ENCODE measurements at regions not wholly inside any gene's neighbourhood (a gene's known extent, or its start where the extent isn't known, plus 50 kb on each side); places are given as distances from the start of the nearest gene placed in this dataset.
"Not testable (repeated sequence)": the region's sequence is repeated elsewhere in the genome, so short reads cannot be mapped to it uniquely, and the experiment has no call there.

DNA sequence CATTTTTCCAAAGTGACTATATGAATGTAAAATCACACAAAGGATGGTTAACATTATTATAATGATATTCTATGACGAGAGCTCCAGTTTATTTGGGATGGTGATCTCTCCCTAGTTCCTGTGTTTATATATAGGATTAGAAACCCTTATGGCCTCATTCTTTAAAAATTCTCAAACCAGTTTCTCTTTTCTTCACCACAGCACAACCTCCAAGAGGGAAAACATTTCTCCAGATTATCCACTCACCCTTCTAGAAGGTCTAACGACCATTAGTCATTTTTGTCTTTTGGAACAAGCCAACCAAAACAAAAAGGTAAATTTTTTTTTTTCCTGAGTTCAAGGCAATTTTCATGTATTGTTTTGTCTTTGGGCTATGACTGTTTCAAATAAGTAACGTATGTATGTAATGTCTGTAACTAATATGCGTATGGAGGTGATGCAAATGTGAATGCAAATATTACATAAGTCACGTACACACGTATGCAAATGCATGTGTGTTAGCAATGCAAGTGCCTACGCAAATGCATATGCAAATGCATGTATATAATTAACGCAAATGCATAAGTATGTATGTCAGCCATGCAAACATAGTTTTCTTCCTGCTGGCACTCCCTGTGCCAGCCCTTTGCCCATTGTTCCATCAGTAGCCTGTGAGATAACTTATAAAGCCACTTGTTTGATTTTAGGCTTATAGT, 72.5 kb upstream of the MORC3 start:
- DNase-seq: no peak

DNA sequence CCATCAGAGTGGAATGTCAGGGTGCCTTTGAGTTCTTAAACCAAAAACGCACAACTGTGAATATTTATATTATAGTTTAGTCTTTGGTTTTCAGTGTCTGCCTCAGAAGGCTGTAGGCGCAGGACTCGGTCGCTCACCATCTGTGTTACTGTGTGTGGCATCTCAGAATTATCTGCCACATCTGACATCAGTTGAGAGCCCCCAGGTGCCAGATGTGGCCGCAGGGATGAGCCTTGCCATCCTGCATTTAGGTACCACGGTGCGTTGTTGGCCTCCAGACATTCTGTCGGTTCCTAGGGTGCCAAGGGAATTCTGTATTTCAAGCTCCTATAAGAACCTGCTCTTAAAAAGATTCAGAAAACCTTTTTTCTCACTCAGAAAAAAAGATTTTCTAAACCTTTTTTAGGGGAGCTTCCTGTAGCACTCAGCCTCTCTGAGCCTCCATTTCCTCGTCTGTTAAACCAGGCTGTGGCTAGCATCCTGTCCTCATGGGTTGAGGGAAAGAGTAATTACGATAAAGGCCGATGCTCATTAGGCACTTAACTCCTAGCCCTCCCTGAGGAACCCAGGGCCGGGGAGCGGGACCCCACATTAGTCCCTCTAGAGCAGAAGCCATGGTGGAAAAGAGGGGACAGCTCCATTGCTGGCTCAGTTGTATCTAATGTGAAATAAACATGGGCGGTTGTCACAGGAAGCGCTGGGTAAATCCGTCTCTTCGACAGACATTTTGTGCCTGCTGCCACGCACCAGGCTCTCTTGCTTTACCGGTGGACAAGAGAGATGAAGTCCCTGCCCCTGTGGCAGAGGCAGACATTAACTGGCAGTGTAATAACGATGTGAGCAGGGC, 70.2 kb upstream of the MORC3 start:
- no peak for DNase-seq

DNA sequence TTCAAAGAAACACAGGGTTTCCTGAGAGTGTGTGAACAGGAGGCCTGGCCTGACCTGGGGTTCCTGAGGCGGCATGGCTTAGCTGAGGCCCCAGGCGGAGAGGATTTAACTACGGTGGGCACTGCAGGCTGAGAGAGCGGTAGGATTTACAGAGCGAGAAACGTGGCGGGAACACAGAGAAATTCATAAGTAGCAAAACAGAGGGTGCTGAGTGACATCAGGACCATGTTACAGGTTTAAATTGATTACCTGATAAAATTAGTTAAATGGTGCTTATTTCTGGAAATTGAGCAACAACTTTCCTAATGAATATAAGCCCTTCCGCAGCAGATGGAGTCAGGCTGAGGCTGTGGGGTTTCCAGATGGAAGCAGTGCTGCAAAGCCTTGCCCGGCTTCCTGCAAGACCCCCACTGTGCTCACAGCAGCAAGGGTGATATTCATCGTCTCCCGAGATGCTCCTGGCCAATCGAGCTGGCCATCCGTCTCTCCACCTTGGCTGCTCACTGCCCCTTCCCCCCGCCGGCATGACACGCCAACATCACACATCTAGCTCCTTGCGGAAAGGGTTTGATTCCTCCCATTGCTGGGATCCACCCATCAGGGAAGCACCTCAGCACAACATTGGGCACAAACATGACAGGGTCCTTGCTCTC, 69.4 kb upstream of the MORC3 start:
- DNase-seq: no peak

DNA sequence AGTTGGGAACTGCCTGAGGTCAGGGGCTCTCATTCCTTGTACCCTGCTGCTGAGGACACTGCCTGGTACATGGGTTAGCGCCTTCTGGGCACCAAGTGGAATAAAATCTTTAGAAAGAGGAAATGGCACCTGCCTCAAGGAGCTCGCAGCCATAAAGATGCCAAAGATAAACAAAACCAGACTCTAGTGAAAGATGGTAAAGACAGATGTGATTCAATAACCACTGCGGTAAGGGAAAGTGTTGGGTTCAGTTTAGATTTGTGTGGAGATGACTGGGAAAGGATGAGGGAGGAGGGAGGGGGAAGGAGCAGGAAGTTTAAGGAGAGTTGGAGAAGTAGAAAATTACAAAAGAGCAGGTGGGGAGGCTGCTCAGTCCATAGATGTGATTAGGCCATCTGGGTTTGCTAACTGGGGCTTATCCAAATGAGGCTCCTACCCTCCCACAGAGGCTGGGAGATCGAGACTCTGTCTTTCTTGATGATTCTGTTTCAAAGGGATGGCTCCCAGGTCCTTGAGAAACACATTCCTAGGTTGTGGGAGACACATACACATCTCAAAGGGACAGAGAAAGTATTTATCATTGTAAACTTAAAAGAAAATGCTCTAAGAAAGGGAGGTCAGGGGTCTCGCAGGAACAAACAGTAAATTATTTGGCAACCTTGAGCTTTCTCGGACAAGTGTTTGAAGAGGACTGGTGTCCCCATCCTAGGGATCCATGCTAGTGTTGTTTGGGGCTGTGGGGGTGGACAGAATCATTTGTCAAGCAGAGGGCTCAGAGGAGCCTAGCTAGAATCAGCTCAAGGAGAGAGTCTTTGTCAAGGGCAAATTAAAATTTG, 65.7 kb upstream of the MORC3 start:
- DNase-seq: no peak

DNA sequence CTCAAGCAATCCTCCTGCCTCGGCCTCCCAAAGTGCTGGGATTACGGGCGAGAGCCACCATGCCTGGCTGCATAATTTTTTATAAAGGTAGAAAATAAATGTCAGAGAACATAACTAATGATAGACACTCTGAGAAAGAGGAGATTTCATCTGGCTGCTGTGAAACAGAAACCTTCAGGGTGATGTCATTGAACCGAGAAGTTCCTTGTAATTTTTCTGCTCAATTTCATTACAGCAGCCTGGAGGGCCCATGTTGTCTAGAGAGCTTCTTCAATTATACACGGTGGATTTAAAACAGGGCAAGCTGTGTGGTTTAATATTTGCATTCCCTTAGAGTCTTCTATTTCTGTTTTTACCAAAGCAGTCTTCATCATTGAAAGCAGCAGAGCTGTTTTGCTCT, 64.3 kb upstream of the MORC3 start:
- DNase-seq: peak in 1 of 2 donors; percentile 11

DNA sequence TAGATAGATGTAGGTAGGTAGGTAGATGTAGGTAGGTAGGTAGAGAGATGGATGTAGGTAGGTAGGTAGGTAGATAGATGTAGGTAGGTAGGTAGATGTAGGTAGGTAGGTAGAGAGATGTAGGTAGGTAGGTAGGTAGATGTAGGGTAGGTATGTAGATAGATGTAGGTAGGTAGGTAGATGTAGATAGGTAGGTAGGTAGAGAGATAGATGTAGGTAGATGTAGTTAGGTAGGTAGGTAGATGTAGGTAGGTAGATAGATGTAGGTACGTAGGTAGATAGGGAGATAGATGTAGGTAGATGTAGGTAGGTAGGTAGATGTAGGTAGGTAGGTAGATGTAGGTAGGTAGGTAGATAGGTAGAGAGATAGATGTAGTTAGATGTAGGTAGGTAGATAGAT, 62.3 kb upstream of the MORC3 start:
- no peak for DNase-seq

DNA sequence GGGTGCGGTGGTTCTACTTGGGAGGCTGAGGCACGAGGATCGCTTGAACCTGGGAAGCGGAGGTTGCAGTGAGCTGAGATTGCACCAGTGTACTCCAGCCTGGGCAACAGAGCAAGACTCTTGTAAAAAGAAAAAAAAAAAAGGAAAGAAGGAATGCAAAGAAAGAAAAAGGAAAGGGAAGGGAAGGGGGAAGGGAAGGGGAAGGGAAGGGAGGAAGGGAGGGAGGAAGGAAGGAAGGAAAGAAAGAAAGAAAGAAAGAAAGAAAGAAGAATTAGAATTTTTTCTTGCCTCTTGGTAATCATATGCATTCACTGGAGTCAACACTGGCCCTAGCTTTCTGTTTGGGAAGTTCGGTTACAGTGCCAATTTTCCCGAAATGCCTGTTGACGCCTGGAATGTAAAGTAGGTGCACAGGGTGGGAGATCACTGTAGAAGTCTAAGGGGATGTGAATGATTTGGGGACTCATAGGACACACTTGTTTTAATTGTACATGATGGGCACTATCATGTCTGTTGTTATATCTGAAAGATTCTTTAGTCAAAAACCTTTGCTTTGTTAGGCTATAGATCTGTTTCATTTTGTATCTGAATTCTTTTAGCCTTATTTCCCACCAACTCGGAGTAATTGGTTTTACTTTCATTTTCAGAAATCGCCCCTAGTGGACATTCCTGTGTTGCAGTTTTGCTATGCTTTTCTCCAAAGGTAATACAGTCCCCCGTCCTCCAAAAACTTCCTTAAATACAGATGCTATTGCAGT, 59.8 kb upstream of the MORC3 start:
- DNase-seq: peak; percentile 52 to 83

DNA sequence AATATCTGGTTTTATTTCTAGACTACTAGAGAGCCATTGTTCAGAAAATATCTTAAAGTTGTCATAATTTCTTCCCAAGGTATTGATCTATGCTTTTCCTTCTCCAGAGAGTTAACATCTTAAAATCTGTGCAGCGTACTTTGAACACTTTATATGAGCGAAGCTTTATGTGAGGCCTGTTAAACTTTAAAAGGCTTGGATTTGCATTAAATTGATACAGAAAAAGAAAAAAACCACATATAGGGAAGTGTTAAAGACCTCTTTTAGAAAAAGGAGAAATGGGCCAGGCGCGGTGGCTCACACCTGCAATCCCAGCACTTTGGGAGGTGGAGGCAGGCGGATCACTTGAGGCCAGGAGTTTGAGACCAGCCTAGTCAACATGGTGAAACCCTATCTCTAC, 59.2 kb upstream of the MORC3 start:
- no peak for DNase-seq

DNA sequence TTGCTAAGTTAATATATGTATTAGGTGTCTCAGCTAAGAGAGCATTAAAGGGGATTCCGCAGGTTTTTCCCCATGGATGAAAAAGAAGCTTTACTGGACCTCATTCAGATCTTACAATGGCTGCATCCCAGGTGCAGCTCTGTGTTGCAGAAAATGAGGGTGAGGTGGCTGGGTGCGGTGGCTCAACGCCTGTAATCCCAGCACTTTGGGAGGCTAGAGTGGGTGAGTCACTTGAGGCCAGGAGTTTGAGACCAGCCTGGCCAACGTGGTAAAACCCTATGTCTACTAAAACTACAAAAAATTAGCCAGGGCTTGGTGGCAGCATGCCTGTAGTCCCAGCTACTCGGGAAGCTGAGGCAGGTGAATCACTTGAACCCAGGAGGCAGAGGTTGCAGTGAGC, 58.5 kb upstream of the MORC3 start:
- DNase-seq: no peak

DNA sequence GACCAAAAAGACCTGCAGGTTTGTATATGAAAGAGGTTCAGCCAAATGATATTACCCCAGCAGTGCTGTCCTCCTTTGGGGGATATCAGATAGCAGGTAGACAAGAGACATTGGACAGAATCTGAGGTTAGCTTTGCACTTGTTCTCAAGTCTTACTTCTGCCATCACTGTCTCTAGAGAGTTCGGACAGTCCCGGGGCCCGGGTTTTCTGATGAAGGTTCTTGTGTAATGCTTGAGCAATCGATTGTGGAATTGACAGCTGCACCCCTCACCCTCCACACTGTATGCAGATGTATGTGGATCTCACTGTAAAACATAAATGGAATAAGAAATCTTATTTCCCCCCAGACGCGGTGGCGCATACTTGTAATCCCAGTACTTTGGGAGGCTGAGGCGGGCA, 56.2 kb upstream of the MORC3 start:
- no peak for DNase-seq

DNA sequence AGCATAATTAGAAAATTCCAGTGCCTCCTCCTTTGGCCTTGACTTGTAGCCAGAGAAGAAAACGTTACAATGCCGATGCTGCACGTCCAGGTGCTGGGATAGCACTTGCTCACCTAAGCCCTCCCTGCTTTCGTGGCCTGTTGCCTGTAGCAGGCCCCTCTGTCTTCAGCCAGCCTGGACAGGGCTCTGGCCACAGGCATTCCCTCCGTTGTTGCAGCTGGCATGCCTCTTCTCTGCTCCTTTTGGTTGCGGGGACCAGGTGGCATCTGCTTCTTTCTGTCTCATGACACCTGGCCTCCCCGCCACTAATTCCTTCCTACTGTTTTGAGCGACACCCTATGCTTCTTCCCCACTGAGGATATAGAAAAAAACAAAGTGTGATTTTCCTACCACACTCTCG, 54.6 kb upstream of the MORC3 start:
- no peak for DNase-seq

DNA sequence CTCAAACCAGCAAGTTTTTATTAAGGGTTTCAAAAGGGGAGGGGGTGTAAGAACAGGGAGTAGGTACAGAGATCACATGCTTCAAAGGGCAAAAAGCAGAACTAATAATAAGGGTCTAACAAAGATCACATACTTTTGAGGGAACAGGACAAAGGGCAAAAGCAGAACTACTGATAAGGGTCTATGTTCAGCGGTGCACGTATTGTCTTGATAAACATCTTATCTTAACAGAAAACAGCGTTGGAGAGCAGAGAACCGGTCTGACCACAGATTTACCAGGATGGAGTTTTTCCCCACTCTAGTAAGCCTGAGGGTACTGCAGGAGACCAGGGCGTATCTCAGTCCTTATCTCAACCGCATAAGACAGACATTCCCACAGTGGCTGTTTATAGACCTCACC, 52.2 kb upstream of the MORC3 start:
- not testable (repeated sequence) for DNase-seq

DNA sequence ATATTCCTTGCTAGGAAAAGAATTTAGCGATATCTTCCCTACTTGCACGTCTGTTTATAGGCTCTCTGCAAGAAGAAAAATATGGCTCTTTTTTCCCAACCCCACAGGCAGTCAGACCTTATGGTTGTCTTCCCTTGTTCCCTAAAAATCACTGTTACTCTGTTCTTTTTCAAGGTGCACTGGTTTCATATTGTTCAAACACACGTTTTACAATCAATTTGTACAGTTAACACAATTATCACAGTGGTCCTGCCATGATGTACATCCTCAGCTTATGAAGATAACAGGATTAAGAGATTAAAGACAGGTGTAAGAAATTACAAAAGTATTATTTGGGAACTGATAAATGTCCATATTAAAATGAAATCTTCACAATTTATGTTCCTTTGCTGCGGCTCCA, 51.7 kb upstream of the MORC3 start:
- DNase-seq: not testable (repeated sequence)

Measured in CD4-positive, alpha-beta T cell treated with Interferon alpha-2 for 1 hour (primary cell).